AG04449 (cell line): ENCODE measurements at regions not wholly inside any gene's neighbourhood (a gene's known extent, or its start where the extent isn't known, plus 50 kb on each side); places are given as distances from the start of the nearest gene placed in this dataset.
"Not testable (repeated sequence)": the region's sequence is repeated elsewhere in the genome, so short reads cannot be mapped to it uniquely, and the experiment has no call there.

Experiments
- CTCF ChIA-PET: fragments of 350-600 bp; formaldehyde crosslinking; extraction: SDS; loops from one replicate; lab custom pipeline; 2021; ENCODE audit warnings: antibody characterized with exemption; lab: Yijun Ruan, JAX
- POLR2A ChIA-PET: fragments of 400-600, 350-600 bp; formaldehyde crosslinking; extraction: SDS; loops from one replicate; lab custom pipeline; 2020; ENCODE audit warnings: antibody characterized with exemption, inconsistent platforms; lab: Yijun Ruan, JAX
- DNase-seq: peaks from one replicate; pipeline ENCODE4 v3.0.0-alpha.2; 2010; ENCODE audit warnings: low read depth, low spot score
- H3K4me3 ChIP-seq: 2 replicates; pipeline ENCODE4 v1.5.1; 2011; ENCODE audit warnings: low read depth, mild to moderate bottlenecking, control low read depth, low read length
- TF ChIP-seq, protein P1 (sequence below): IDR thresholded peaks from one replicate; pipeline ENCODE4 v1.5.1; 2011; ENCODE audit warnings: mild to moderate bottlenecking, moderate library complexity, low read length, control low read depth, inconsistent platforms; ENCODE audit not compliant: insufficient read depth; ENCODE audit errors: missing control alignments

DNA sequence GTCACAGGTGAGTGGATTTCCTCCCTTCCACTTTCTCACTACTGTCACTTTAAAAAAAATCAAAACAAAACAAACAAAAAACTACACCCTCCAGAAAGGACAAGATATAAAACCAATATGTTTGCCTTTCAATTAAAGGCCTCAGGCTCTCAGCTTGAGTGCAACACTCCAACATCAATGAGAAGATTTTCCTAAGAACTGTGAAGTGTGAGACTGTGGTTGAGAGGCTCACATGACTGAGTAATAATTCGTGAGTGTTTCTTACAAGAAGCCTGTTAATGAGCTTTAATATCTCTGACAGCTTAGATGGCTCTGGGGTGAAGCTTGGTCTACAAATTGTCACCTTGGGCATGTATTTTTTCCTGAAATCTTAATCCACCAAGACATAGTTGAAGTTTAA, 216.1 kb downstream of the ETAA1 start:
- TF ChIP-seq, protein P1, sequence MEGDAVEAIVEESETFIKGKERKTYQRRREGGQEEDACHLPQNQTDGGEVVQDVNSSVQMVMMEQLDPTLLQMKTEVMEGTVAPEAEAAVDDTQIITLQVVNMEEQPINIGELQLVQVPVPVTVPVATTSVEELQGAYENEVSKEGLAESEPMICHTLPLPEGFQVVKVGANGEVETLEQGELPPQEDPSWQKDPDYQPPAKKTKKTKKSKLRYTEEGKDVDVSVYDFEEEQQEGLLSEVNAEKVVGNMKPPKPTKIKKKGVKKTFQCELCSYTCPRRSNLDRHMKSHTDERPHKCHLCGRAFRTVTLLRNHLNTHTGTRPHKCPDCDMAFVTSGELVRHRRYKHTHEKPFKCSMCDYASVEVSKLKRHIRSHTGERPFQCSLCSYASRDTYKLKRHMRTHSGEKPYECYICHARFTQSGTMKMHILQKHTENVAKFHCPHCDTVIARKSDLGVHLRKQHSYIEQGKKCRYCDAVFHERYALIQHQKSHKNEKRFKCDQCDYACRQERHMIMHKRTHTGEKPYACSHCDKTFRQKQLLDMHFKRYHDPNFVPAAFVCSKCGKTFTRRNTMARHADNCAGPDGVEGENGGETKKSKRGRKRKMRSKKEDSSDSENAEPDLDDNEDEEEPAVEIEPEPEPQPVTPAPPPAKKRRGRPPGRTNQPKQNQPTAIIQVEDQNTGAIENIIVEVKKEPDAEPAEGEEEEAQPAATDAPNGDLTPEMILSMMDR = no peak
- POLR2A ChIA-PET = no interaction called here
- no peak for DNase-seq
- H3K4me3 ChIP-seq = no peak overlapping the region
- CTCF ChIA-PET = no interaction called here

DNA sequence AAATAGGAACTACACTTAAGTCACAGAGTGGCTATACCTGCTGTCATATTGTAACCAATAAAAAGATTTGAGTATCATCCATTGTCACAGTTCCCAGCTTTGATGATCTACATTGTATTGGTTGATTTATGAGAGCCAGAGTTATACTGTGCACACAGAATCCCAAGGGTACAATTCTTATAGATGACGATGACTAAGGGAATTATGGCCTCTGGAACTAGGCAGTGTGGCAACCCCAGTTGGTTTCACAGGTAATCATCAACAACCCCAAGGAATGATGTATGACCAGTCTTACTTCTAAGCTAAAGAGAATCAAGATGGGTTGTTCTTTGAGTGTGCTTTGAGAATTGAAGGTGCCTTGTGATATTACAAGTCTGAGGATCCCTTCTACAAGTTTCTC, 217.3 kb downstream of the ETAA1 start:
- no peak overlapping the region for H3K4me3 ChIP-seq
- no peak for DNase-seq
- POLR2A ChIA-PET = no interaction called here
- TF ChIP-seq, protein P1 = no peak
- CTCF ChIA-PET = interaction anchor here (1.2 kb wide), 1 partner anchor 36 kb away, joined by 3 read pairs; no protein-coding TSS in a partner anchor

DNA sequence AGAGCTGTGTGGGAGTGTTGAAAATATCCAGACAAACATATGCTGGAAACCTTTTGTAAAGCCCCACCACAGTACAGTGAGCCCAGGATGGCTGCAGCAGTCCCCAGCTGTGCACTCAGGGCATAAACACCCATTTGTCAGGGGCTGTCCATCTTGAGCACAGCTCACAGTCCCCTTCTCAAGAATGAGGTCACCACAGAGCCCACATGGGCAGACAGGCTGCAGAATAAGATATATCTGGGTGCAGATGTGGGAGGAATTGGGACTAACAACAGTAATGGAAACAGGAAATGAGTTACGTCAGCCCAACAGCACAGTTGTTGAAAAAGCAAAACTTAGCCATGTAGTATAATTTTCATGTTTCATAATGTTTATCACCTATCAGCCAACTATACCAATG, 219.6 kb downstream of the ETAA1 start:
- ChIA-PET POLR2A (no interaction called here), CTCF (interaction anchor here (0.9 kb wide), 1 partner anchor 8 kb away, joined by 3 read pairs; no protein-coding TSS in a partner anchor)
- no peak for DNase-seq
- H3K4me3 ChIP-seq = no peak overlapping the region
- TF ChIP-seq, protein P1 = no peak

DNA sequence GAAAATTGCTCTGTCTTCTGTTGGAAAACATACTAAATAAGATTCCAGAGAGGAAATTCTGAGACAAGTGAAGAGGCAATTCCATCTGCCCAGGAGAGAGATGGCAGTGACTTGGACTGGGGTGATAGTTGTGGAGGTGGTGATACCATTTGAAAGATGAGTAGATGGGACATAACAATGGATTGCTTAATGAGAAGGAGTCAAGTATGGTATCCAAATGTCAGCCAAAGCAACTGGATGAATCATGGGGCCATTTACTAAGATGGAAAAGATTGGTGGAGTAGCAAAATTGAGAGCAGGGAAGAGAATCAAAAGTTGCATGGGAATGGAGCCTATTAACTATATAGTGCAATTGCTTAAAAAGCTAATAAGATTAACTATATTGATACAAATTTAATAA, 222.1 kb downstream of the ETAA1 start:
- no peak for DNase-seq
- TF ChIP-seq, protein P1 = no peak
- no peak overlapping the region for H3K4me3 ChIP-seq
- POLR2A ChIA-PET = no interaction called here
- CTCF ChIA-PET = no interaction called here

DNA sequence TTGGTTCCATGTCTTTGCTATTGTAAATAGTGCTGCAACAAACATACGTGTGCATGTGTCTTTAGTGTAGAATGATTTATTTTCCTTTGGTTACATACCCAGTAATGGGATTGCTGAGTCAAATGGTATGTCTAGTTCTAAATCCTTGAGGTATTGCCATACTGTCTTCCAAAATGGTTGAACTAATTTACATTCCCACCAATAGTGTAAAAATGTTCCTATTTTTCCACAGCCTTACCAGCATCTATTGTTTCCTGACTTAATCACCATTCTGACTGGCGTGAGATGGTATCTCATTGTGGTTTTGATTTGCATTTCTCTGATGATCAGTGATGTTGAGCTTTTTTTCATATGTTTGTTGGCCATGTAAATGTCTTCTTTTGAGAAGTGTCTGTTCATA, 226.6 kb downstream of the ETAA1 start:
- POLR2A ChIA-PET, DNase-seq, H3K4me3 ChIP-seq, CTCF ChIA-PET: not testable (repeated sequence)

DNA sequence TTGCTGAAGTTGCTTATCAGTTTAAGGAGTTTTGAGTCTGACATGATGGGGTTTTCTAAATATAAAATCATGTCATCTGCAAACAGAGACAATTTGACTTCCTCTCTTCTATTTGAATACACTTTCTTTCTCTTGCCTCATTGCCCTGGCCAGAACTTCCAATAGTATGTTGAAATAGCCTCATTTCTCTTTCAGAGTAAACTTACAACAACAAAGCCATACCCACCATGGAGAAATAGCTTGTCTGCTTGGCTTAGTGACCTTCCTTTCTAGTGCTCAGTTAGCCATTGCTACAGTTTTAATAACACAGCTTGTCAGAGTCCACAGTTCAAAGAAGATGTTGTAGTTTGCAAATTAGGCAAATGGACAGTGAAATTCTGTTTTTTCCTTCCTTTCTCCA, 228.0 kb downstream of the ETAA1 start:
- no peak for DNase-seq
- no peak overlapping the region for H3K4me3 ChIP-seq
- ChIA-PET CTCF (interaction anchor here (0.6 kb wide), 1 partner anchor 156 kb away, joined by 4 read pairs; no protein-coding TSS in a partner anchor), POLR2A (no interaction called here)
- TF ChIP-seq, protein P1 = no peak

DNA sequence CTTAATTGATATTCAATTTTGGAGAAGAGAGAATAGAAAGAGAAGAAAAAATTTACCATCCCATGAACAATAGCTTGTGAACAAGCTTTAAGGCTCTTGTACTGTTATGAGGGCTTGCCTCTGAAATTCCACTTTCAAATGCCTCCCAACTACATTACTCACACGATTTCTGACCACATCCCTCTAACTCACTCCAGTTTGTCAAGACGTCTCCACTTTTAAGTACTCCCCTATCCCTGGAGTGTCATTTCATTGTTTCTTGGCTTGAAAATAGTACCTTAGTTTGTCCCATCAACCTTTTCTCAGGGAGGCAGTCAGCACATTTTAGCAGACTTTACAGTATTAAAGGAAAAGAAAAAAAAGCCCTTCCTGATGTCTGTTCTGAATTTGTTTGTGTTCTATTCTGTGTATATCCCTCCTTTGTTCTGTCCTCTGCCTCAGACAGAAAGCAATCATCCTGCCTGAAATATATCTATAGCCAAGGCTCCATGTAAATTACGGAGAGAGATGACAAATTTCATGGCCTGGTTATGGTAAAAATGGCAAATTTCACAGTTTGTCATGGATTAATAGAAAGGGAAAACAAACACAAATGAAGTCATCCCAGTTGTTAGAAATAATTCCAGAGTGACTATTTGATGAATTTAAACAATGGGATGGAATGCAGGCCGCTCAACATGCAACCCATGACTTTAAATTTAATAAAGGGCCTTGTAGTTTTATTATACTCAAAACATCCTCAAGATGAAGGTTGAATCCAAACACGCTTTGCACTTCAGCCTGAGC, 228.8 kb downstream of the ETAA1 start:
- TF ChIP-seq, protein P1 = no peak
- POLR2A ChIA-PET = no interaction called here
- CTCF ChIA-PET = interaction anchor here (0.6 kb wide), 1 partner anchor 156 kb away, joined by 4 read pairs; no protein-coding TSS in a partner anchor
- DNase-seq = no peak
- H3K4me3 ChIP-seq = no peak overlapping the region
